ENCODE measurements at regions not wholly inside any gene's neighbourhood (a gene's known extent, or its start where the extent isn't known, plus 50 kb on each side); places are given as distances from the start of the nearest gene placed in this dataset.

DNA sequence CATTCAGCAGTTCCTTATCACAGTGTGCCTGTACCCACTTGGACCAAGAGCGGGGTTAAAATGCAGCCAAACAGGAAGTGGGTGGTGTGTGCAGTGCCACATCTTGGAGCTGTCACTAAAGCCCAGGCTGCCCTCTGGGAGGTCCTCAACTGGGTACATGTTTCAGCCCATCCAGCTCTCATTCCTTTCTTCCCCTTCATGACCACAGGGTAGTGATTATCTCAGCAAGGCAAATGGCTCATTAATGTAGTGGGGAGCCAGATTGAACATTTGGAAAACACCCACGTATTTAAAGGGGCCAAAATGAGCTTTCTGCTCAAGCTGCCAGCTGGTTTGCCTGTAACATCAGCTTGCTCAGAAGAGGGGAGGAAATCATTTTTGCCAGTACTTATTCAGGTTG, 210.8 kb upstream of the BTG1 start:
- ATAC-seq = no peak
- no peak for TF ChIP-seq TCF4 (CRISPR knock-in tag; IDR thresholded peaks at IDR 0.05; ENCODE audit: borderline replicate concordance)
- TF ChIP-seq, protein P1, sequence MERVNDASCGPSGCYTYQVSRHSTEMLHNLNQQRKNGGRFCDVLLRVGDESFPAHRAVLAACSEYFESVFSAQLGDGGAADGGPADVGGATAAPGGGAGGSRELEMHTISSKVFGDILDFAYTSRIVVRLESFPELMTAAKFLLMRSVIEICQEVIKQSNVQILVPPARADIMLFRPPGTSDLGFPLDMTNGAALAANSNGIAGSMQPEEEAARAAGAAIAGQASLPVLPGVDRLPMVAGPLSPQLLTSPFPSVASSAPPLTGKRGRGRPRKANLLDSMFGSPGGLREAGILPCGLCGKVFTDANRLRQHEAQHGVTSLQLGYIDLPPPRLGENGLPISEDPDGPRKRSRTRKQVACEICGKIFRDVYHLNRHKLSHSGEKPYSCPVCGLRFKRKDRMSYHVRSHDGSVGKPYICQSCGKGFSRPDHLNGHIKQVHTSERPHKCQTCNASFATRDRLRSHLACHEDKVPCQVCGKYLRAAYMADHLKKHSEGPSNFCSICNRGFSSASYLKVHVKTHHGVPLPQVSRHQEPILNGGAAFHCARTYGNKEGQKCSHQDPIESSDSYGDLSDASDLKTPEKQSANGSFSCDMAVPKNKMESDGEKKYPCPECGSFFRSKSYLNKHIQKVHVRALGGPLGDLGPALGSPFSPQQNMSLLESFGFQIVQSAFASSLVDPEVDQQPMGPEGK (CRISPR knock-in tag; IDR thresholded peaks at IDR 0.05; ENCODE audit: borderline replicate concordance) = no peak
- TF ChIP-seq, protein P2, sequence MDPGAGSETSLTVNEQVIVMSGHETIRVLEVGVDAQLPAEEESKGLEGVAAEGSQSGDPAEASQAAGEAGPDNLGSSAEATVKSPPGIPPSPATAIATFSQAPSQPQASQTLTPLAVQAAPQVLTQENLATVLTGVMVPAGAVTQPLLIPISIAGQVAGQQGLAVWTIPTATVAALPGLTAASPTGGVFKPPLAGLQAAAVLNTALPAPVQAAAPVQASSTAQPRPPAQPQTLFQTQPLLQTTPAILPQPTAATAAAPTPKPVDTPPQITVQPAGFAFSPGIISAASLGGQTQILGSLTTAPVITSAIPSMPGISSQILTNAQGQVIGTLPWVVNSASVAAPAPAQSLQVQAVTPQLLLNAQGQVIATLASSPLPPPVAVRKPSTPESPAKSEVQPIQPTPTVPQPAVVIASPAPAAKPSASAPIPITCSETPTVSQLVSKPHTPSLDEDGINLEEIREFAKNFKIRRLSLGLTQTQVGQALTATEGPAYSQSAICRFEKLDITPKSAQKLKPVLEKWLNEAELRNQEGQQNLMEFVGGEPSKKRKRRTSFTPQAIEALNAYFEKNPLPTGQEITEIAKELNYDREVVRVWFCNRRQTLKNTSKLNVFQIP (CRISPR knock-in tag; IDR thresholded peaks at IDR 0.05; ENCODE audit: borderline replicate concordance, low read depth) = no peak
- TF ChIP-seq ARNTL (CRISPR knock-in tag; IDR thresholded peaks at IDR 0.05; ENCODE audit: borderline replicate concordance, low read depth) = no peak
- TF ChIP-seq OSR1 (CRISPR knock-in tag; IDR thresholded peaks at IDR 0.05) = no peak
- TF ChIP-seq, protein P3, sequence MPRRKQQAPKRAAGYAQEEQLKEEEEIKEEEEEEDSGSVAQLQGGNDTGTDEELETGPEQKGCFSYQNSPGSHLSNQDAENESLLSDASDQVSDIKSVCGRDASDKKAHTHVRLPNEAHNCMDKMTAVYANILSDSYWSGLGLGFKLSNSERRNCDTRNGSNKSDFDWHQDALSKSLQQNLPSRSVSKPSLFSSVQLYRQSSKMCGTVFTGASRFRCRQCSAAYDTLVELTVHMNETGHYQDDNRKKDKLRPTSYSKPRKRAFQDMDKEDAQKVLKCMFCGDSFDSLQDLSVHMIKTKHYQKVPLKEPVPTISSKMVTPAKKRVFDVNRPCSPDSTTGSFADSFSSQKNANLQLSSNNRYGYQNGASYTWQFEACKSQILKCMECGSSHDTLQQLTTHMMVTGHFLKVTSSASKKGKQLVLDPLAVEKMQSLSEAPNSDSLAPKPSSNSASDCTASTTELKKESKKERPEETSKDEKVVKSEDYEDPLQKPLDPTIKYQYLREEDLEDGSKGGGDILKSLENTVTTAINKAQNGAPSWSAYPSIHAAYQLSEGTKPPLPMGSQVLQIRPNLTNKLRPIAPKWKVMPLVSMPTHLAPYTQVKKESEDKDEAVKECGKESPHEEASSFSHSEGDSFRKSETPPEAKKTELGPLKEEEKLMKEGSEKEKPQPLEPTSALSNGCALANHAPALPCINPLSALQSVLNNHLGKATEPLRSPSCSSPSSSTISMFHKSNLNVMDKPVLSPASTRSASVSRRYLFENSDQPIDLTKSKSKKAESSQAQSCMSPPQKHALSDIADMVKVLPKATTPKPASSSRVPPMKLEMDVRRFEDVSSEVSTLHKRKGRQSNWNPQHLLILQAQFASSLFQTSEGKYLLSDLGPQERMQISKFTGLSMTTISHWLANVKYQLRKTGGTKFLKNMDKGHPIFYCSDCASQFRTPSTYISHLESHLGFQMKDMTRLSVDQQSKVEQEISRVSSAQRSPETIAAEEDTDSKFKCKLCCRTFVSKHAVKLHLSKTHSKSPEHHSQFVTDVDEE (CRISPR knock-in tag; IDR thresholded peaks at IDR 0.05) = no peak
- TF ChIP-seq, protein P4, sequence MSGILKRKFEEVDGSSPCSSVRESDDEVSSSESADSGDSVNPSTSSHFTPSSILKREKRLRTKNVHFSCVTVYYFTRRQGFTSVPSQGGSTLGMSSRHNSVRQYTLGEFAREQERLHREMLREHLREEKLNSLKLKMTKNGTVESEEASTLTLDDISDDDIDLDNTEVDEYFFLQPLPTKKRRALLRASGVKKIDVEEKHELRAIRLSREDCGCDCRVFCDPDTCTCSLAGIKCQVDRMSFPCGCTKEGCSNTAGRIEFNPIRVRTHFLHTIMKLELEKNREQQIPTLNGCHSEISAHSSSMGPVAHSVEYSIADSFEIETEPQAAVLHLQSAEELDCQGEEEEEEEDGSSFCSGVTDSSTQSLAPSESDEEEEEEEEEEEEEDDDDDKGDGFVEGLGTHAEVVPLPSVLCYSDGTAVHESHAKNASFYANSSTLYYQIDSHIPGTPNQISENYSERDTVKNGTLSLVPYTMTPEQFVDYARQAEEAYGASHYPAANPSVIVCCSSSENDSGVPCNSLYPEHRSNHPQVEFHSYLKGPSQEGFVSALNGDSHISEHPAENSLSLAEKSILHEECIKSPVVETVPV (CRISPR knock-in tag; IDR thresholded peaks at IDR 0.05) = no peak
- no peak for TF ChIP-seq ISL1 (CRISPR knock-in tag; IDR thresholded peaks at IDR 0.05)
- TF ChIP-seq, protein P5, sequence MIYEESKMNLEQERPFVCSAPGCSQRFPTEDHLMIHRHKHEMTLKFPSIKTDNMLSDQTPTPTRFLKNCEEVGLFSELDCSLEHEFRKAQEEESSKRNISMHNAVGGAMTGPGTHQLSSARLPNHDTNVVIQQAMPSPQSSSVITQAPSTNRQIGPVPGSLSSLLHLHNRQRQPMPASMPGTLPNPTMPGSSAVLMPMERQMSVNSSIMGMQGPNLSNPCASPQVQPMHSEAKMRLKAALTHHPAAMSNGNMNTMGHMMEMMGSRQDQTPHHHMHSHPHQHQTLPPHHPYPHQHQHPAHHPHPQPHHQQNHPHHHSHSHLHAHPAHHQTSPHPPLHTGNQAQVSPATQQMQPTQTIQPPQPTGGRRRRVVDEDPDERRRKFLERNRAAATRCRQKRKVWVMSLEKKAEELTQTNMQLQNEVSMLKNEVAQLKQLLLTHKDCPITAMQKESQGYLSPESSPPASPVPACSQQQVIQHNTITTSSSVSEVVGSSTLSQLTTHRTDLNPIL (CRISPR knock-in tag; IDR thresholded peaks at IDR 0.05; ENCODE audit: low read depth) = no peak
- TF ChIP-seq GLIS3 (CRISPR knock-in tag; IDR thresholded peaks at IDR 0.05) = no peak
- TF ChIP-seq ESRRG (CRISPR knock-in tag; IDR thresholded peaks at IDR 0.05) = no peak
- TF ChIP-seq PPARA (CRISPR knock-in tag; IDR thresholded peaks at IDR 0.05; ENCODE audit: borderline replicate concordance) = no peak
- TF ChIP-seq SNAI2 (CRISPR knock-in tag; IDR thresholded peaks at IDR 0.05) = no peak

DNA sequence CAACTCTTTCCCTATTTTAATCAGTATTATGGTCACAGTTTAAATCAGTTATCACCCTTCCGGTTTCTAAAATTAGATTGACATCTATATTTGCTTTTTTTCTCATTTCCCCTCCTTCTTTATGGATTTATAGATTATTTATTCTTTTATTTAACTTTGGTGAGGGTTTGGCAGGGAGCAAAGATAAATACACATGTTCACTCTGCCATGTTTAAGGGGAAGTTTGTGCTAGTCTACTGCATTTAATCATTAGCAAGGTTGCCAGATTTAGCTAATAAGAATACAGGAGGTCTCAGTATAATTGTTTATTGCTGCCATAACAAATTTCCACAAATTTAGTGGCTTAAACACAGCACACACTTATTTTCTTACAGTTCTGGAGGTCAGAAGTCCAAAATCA, 204.0 kb upstream of the BTG1 start:
- TF ChIP-seq ZNF70 (CRISPR knock-in tag; IDR thresholded peaks at IDR 0.05) (no peak), ZFP3 (CRISPR knock-in tag; IDR thresholded peaks at IDR 0.05) (no peak), TOX (CRISPR knock-in tag; IDR thresholded peaks at IDR 0.05; ENCODE audit: borderline replicate concordance) (no peak), PPARA (CRISPR knock-in tag; IDR thresholded peaks at IDR 0.05; ENCODE audit: borderline replicate concordance) (no peak)
- no peak for ATAC-seq

DNA sequence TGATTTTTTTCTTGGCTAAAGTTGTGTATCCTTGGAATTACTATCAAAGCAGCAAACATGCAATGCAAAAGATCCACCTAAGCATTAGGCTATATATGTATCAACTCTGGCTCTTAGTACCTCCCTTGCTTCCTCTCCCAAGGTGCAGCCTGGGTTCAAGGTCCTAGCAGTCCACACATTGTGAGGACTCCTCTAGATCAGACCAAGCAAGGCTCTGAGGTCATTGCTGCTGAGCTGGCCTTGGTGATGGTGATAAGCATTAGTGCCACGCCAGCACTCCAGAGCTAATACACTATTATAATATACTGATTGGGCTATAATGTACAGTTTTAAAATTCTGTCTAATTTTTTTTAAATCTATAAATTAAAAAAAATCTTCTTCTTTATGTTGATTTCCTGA, 196.9 kb upstream of the BTG1 start:
- ATAC-seq = no peak
- TF ChIP-seq, protein P1 (CRISPR knock-in tag; IDR thresholded peaks at IDR 0.05; ENCODE audit: borderline replicate concordance) = no peak
- TF ChIP-seq RARB (CRISPR knock-in tag; IDR thresholded peaks at IDR 0.05) (no peak), ZFP30 (CRISPR knock-in tag; IDR thresholded peaks at IDR 0.05) (no peak), TOX (CRISPR knock-in tag; IDR thresholded peaks at IDR 0.05; ENCODE audit: borderline replicate concordance) (no peak), ZNF70 (CRISPR knock-in tag; IDR thresholded peaks at IDR 0.05) (no peak), ARNTL (CRISPR knock-in tag; IDR thresholded peaks at IDR 0.05; ENCODE audit: borderline replicate concordance, low read depth) (no peak), ISL1 (CRISPR knock-in tag; IDR thresholded peaks at IDR 0.05) (no peak), SNAI2 (CRISPR knock-in tag; IDR thresholded peaks at IDR 0.05) (no peak), OSR1 (CRISPR knock-in tag; IDR thresholded peaks at IDR 0.05) (no peak), PPARA (CRISPR knock-in tag; IDR thresholded peaks at IDR 0.05; ENCODE audit: borderline replicate concordance) (no peak), ZC3H10 (CRISPR knock-in tag; IDR thresholded peaks at IDR 0.05) (no peak), TCF4 (CRISPR knock-in tag; IDR thresholded peaks at IDR 0.05; ENCODE audit: borderline replicate concordance) (no peak), CSDC2 (CRISPR knock-in tag; IDR thresholded peaks at IDR 0.05) (no peak)
- TF ChIP-seq, protein P3 (CRISPR knock-in tag; IDR thresholded peaks at IDR 0.05) = no peak
- TF ChIP-seq, protein P4 (CRISPR knock-in tag; IDR thresholded peaks at IDR 0.05) = no peak

Data from SK-N-SH treated with all-trans-retinoic acid at 6 μM for 48 hours (cell line).